Loucy (cell line): ENCODE measurements at regions not wholly inside any gene's neighbourhood (a gene's known extent, or its start where the extent isn't known, plus 50 kb on each side); places are given as distances from the start of the nearest gene placed in this dataset.

Experiments used
- H2AFZ ChIP-seq: fragments of 200-600 bp; sonication (generic); 2 replicates; pipeline ENCODE4 v1.6.0; 2016; ENCODE audit warnings: antibody characterized with exemption, mild to moderate bottlenecking, low read length, moderate library complexity
- H3F3A ChIP-seq: fragments of 200-600 bp; 2 replicates; pipeline ENCODE4 v1.6.0; 2016; ENCODE audit warnings: antibody characterized with exemption, low read depth, mild to moderate bottlenecking
- H3K27me3 ChIP-seq: fragments of 200-600 bp; sonication (generic); 2 replicates; pipeline ENCODE4 v1.6.1; 2014; ENCODE audit warnings: low read length, mild to moderate bottlenecking; ENCODE audit not compliant: insufficient read depth, poor library complexity, severe bottlenecking
- H3K36me3 ChIP-seq: fragments of 200-600 bp; sonication (generic); 2 replicates; pipeline ENCODE4 v1.6.1; 2016; ENCODE audit warnings: low read length; ENCODE audit not compliant: insufficient read depth
- H3K4me1 ChIP-seq: fragments of 200-600 bp; sonication (generic); 2 replicates; pipeline ENCODE4 v1.5.1; 2014; ENCODE audit warnings: low read length, mild to moderate bottlenecking; ENCODE audit not compliant: insufficient read depth, poor library complexity, severe bottlenecking
- H3K4me2 ChIP-seq: fragments of 200-600 bp; sonication (generic); 2 replicates; pipeline ENCODE4 v1.6.0; 2014; ENCODE audit warnings: antibody characterized with exemption, low read length, low read depth, mild to moderate bottlenecking; ENCODE audit not compliant: poor library complexity, severe bottlenecking
- H3K4me3 ChIP-seq: fragments of 200-600 bp; sonication (generic); 2 replicates; pipeline ENCODE4 v1.5.1; 2014; ENCODE audit warnings: low read length, mild to moderate bottlenecking, mixed read lengths; ENCODE audit not compliant: poor library complexity, severe bottlenecking
- H3K79me2 ChIP-seq: fragments of 200-600 bp; sonication (generic); 2 replicates; pipeline ENCODE4 v1.6.1; 2014; ENCODE audit warnings: low read length; ENCODE audit not compliant: insufficient read depth
- H3K9ac ChIP-seq: fragments of 200-600 bp; sonication (generic); 2 replicates; pipeline ENCODE4 v1.6.0; 2014; ENCODE audit warnings: mild to moderate bottlenecking, low read depth, low read length, moderate library complexity; ENCODE audit not compliant: poor library complexity, severe bottlenecking
- H3K9me2 ChIP-seq: fragments of 200-600 bp; sonication (generic); replicated peaks from 2 replicates; pipeline ENCODE4 v1.6.1; 2016; ENCODE audit warnings: low read depth, low read length, mixed read lengths
- H3K9me3 ChIP-seq: fragments of 200-600 bp; sonication (generic); 2 replicates; pipeline ENCODE4 v1.6.1; 2014; ENCODE audit warnings: mild to moderate bottlenecking, antibody characterized with exemption, low read length, low read depth; ENCODE audit not compliant: insufficient read depth
- H4K20me1 ChIP-seq: fragments of 200-600 bp; sonication (generic); 2 replicates; pipeline ENCODE4 v1.6.0; 2014; ENCODE audit warnings: antibody characterized with exemption, low read length, mild to moderate bottlenecking; ENCODE audit not compliant: insufficient read depth, poor library complexity, severe bottlenecking
- EZH2phosphoT487 ChIP-seq: fragments of 200-600 bp; IDR thresholded peaks from 2 replicates; pipeline ENCODE4 v1.6.1; 2018; ENCODE audit warnings: antibody characterized with exemption, mild to moderate bottlenecking, moderate library complexity, borderline replicate concordance
- TF ChIP-seq, protein P1 (sequence below): fragments of 200-600 bp; sonication (generic); conservative IDR thresholded peaks from 2 replicates; pipeline ENCODE4 v1.5.1; 2014; ENCODE audit warnings: mild to moderate bottlenecking, antibody characterized with exemption, low read length

DNA sequence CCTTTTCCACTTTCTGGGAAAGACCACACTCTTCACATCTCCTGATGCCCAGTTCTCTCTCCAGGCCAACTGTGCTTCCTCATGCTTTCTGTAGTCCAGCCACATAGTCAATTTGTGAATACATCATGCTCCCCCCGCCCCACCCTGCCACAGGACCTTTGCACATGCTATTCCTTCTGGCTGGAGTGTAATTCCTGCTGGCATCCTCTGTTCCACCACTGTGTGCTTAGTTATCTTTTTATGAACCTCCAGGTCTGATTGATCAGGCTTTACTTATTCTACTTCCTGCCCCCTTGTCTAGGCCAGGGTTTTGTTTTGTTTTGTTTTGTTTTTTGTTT is 372.6 kb upstream of the RIOK2 start:
- Histone ChIP-seq H3K4me1 (no peaks in the 10 kb centered on the region), H3K79me2 (no peaks in the 10 kb centered on the region), H3K9me3 (no peaks in the 10 kb centered on the region), H3K4me2 (no peak overlapping the region), H3K9ac (no peak overlapping the region), H2AFZ (no peak overlapping the region), H3K27me3 (no peaks in the 10 kb centered on the region), H3K36me3 (no peaks in the 10 kb centered on the region), H3F3A (no peaks in the 10 kb centered on the region), H3K4me3 (no peak overlapping the region), H3K9me2 (no peaks in the 10 kb centered on the region), H4K20me1 (no peaks in the 10 kb centered on the region)
- TF ChIP-seq, protein P1, sequence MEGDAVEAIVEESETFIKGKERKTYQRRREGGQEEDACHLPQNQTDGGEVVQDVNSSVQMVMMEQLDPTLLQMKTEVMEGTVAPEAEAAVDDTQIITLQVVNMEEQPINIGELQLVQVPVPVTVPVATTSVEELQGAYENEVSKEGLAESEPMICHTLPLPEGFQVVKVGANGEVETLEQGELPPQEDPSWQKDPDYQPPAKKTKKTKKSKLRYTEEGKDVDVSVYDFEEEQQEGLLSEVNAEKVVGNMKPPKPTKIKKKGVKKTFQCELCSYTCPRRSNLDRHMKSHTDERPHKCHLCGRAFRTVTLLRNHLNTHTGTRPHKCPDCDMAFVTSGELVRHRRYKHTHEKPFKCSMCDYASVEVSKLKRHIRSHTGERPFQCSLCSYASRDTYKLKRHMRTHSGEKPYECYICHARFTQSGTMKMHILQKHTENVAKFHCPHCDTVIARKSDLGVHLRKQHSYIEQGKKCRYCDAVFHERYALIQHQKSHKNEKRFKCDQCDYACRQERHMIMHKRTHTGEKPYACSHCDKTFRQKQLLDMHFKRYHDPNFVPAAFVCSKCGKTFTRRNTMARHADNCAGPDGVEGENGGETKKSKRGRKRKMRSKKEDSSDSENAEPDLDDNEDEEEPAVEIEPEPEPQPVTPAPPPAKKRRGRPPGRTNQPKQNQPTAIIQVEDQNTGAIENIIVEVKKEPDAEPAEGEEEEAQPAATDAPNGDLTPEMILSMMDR = no peak
- TF ChIP-seq EZH2phosphoT487 = no peak

- H3K9me3 ChIP-seq = no peaks in the 10 kb centered on the region
Measured at GRCh38 chr5:97559827-97560598, 377.0 kb upstream of the RIOK2 start.

DNA sequence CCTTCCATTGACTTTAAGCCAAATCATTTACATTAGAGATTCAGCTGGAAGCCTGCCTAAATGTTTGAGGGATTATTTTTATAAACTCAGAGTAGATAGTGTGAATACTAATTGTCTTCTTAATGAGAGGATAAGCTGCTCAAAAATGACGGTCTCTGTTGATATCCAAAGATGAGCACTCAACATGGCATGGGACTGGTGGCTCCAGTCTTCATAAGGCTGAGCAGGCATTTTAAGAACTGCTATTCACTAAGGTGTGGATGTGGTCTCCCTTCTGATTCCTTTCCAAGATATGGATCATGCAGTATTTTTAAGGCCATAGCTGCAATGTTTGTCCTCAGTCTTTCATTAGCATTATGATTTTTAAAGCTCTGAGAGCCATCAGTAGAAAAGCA is 377.5 kb upstream of the RIOK2 start:
- Histone ChIP-seq H2AFZ (no peak overlapping the region), H3K4me1 (no peaks in the 10 kb centered on the region), H3F3A (no peaks in the 10 kb centered on the region), H3K79me2 (no peaks in the 10 kb centered on the region), H3K4me3 (no peak overlapping the region), H3K9me2 (no peaks in the 10 kb centered on the region), H3K27me3 (no peaks in the 10 kb centered on the region), H3K9ac (no peak overlapping the region), H3K36me3 (no peaks in the 10 kb centered on the region), H3K9me3 (no peaks in the 10 kb centered on the region), H4K20me1 (no peaks in the 10 kb centered on the region), H3K4me2 (no peak overlapping the region)
- TF ChIP-seq EZH2phosphoT487 = no peak
- TF ChIP-seq, protein P1 = no peak

More at GRCh38 chr5:97559827-97560598, 377.0 kb upstream of the RIOK2 start:
- no peaks in the 10 kb centered on the region for H3K9me2 ChIP-seq
- TF ChIP-seq, protein P1 = no peak
- TF ChIP-seq EZH2phosphoT487 = no peak
- H3K27me3 ChIP-seq = no peaks in the 10 kb centered on the region
- no peak overlapping the region for H2AFZ ChIP-seq
- H4K20me1 ChIP-seq = no peaks in the 10 kb centered on the region
- H3F3A ChIP-seq = no peaks in the 10 kb centered on the region
- no peaks in the 10 kb centered on the region for H3K79me2 ChIP-seq
- no peak overlapping the region for H3K4me3 ChIP-seq
- H3K4me1 ChIP-seq = no peaks in the 10 kb centered on the region
- no peak overlapping the region for H3K4me2 ChIP-seq
- no peaks in the 10 kb centered on the region for H3K36me3 ChIP-seq
- H3K9ac ChIP-seq = no peak overlapping the region
